ENCODE measurements at regions not wholly inside any gene's neighbourhood (a gene's known extent, or its start where the extent isn't known, plus 50 kb on each side); places are given as distances from the start of the nearest gene placed in this dataset.

GRCh38 chr3:135812057-135812456 is 153.5 kb upstream of the PPP2R3A start:
- H3K27me3 Mint-ChIP-seq = peaks cover 11% of the 10 kb centered on the region
- intact Hi-C loops (cut with DNase I, micrococcal nuclease) = no loop called here

GRCh38 chr3:135834465-135834864 is 131.1 kb upstream of the PPP2R3A start:
- ATAC-seq (no peak), DNase-seq (no peak)
- ChIA-PET CTCF (no interaction called here), POLR2A (no interaction called here)
- H3K36me3 Mint-ChIP-seq (ENCODE audit: low read depth) = no peaks in the 10 kb centered on the region
- no peaks in the 10 kb centered on the region for H3K9me3 Mint-ChIP-seq (ENCODE audit: low read depth)
- H3K4me1 Mint-ChIP-seq = no peaks in the 10 kb centered on the region
- no peak overlapping the region for H3K27ac Mint-ChIP-seq
- no peaks in the 10 kb centered on the region for H3K27me3 Mint-ChIP-seq
- H3K4me3 Mint-ChIP-seq = no peak overlapping the region
- intact Hi-C loops (cut with DNase I, micrococcal nuclease) = no loop called here

More at GRCh38 chr3:135812057-135812456, 153.5 kb upstream of the PPP2R3A start:
- Mint-ChIP-seq H3K27ac (no peak overlapping the region), H3K4me3 (no peak overlapping the region), H3K9me3 (ENCODE audit: low read depth) (no peaks in the 10 kb centered on the region), H3K36me3 (ENCODE audit: low read depth) (no peaks in the 10 kb centered on the region), H3K4me1 (no peaks in the 10 kb centered on the region)
- ChIA-PET CTCF (no interaction called here), POLR2A (no interaction called here)
- DNase-seq = no peak
- ATAC-seq = no peak

- no peak overlapping the region for H3K27ac Mint-ChIP-seq
- CTCF ChIA-PET = no interaction called here
- intact Hi-C loops (cut with DNase I, micrococcal nuclease) = no loop called here
- POLR2A ChIA-PET = no interaction called here
- ATAC-seq (no peak), DNase-seq (no peak)
- no peak overlapping the region for H3K4me3 Mint-ChIP-seq
- no peaks in the 10 kb centered on the region for H3K27me3 Mint-ChIP-seq
- H3K4me1 Mint-ChIP-seq = no peaks in the 10 kb centered on the region
- no peaks in the 10 kb centered on the region for H3K36me3 Mint-ChIP-seq (ENCODE audit: low read depth)
- no peaks in the 10 kb centered on the region for H3K9me3 Mint-ChIP-seq (ENCODE audit: low read depth)
Measured at GRCh38 chr3:135837977-135838631, 127.4 kb upstream of the PPP2R3A start.

GRCh38 chr3:135840436-135840835 is 125.1 kb upstream of the PPP2R3A start:
- Mint-ChIP-seq H3K9me3 (ENCODE audit: low read depth) (no peaks in the 10 kb centered on the region), H3K27ac (no peak overlapping the region), H3K4me3 (no peak overlapping the region), H3K36me3 (ENCODE audit: low read depth) (no peaks in the 10 kb centered on the region), H3K27me3 (no peaks in the 10 kb centered on the region), H3K4me1 (no peaks in the 10 kb centered on the region)
- ATAC-seq = no peak
- DNase-seq = no peak
- ChIA-PET POLR2A (no interaction called here), CTCF (no interaction called here)
- intact Hi-C loops (cut with DNase I, micrococcal nuclease) = no loop called here

- Mint-ChIP-seq H3K27ac (no peak overlapping the region), H3K9me3 (ENCODE audit: low read depth) (no peaks in the 10 kb centered on the region), H3K4me1 (no peaks in the 10 kb centered on the region), H3K27me3 (no peaks in the 10 kb centered on the region), H3K36me3 (ENCODE audit: low read depth) (no peaks in the 10 kb centered on the region), H3K4me3 (no peak overlapping the region)
- CTCF ChIA-PET = no interaction called here
- POLR2A ChIA-PET = no interaction called here
- ATAC-seq (no peak), DNase-seq (no peak)
- intact Hi-C loops (cut with DNase I, micrococcal nuclease) = no loop called here
Measured at GRCh38 chr3:135844386-135844785, 121.1 kb upstream of the PPP2R3A start.

- ATAC-seq = no peak
- DNase-seq = no peak
- Mint-ChIP-seq H3K36me3 (ENCODE audit: low read depth) (no peaks in the 10 kb centered on the region), H3K4me1 (no peaks in the 10 kb centered on the region), H3K27me3 (peaks cover 4% of the 10 kb centered on the region), H3K9me3 (ENCODE audit: low read depth) (no peaks in the 10 kb centered on the region), H3K4me3 (no peak overlapping the region), H3K27ac (no peak overlapping the region)
- ChIA-PET CTCF (no interaction called here), POLR2A (no interaction called here)
- intact Hi-C loops (cut with DNase I, micrococcal nuclease) = no loop called here
Measured at GRCh38 chr3:135848051-135848450, 117.5 kb upstream of the PPP2R3A start.

- no peak for DNase-seq
- POLR2A ChIA-PET = no interaction called here
- CTCF ChIA-PET = no interaction called here
- no peak for ATAC-seq
- Mint-ChIP-seq H3K4me1 (no peaks in the 10 kb centered on the region), H3K9me3 (ENCODE audit: low read depth) (no peaks in the 10 kb centered on the region), H3K36me3 (ENCODE audit: low read depth) (no peaks in the 10 kb centered on the region), H3K27me3 (peaks cover 10% of the 10 kb centered on the region), H3K4me3 (no peak overlapping the region), H3K27ac (no peak overlapping the region)
- intact Hi-C loops (cut with DNase I, micrococcal nuclease) = no loop called here
Measured at GRCh38 chr3:135849827-135850226, 115.7 kb upstream of the PPP2R3A start.

- Mint-ChIP-seq H3K4me1 (no peaks in the 10 kb centered on the region), H3K4me3 (no peak overlapping the region), H3K27ac (no peak overlapping the region), H3K36me3 (ENCODE audit: low read depth) (no peaks in the 10 kb centered on the region), H3K9me3 (ENCODE audit: low read depth) (no peaks in the 10 kb centered on the region), H3K27me3 (peaks cover 10% of the 10 kb centered on the region)
- ATAC-seq = no peak
- intact Hi-C loops (cut with DNase I, micrococcal nuclease) = no loop called here
- no peak for DNase-seq
- POLR2A ChIA-PET = no interaction called here
- CTCF ChIA-PET = no interaction called here
Measured at GRCh38 chr3:135851201-135852081, 114.1 kb upstream of the PPP2R3A start.

- ATAC-seq = no peak
- Mint-ChIP-seq H3K4me1 (no peaks in the 10 kb centered on the region), H3K27ac (no peak overlapping the region), H3K27me3 (peaks cover 10% of the 10 kb centered on the region), H3K36me3 (ENCODE audit: low read depth) (no peaks in the 10 kb centered on the region), H3K4me3 (no peak overlapping the region), H3K9me3 (ENCODE audit: low read depth) (no peaks in the 10 kb centered on the region)
- DNase-seq = no peak
- POLR2A ChIA-PET = no interaction called here
- intact Hi-C loops (cut with DNase I, micrococcal nuclease) = no loop called here
- CTCF ChIA-PET = interaction anchor here (0.7 kb wide), 1 partner anchor 1472 kb away, joined by 3 read pairs; no protein-coding TSS in a partner anchor
Measured at GRCh38 chr3:135853981-135854380, 111.5 kb upstream of the PPP2R3A start.

- ChIA-PET POLR2A (no interaction called here), CTCF (interaction anchor here (0.8 kb wide), 1 partner anchor 96 kb away, joined by 3 read pairs; no protein-coding TSS in a partner anchor)
- Mint-ChIP-seq H3K4me3 (no peak overlapping the region), H3K36me3 (ENCODE audit: low read depth) (no peaks in the 10 kb centered on the region), H3K27me3 (no peaks in the 10 kb centered on the region), H3K9me3 (ENCODE audit: low read depth) (no peaks in the 10 kb centered on the region), H3K4me1 (no peaks in the 10 kb centered on the region), H3K27ac (no peak overlapping the region)
- intact Hi-C loops (cut with DNase I, micrococcal nuclease) = no loop called here
- ATAC-seq (no peak), DNase-seq (no peak)
Measured at GRCh38 chr3:135860761-135861160, 104.8 kb upstream of the PPP2R3A start.

GRCh38 chr3:135862361-135862760 is 103.2 kb upstream of the PPP2R3A start:
- ChIA-PET POLR2A (no interaction called here), CTCF (no interaction called here)
- Mint-ChIP-seq H3K9me3 (ENCODE audit: low read depth) (no peaks in the 10 kb centered on the region), H3K27me3 (no peaks in the 10 kb centered on the region), H3K27ac (no peak overlapping the region), H3K36me3 (ENCODE audit: low read depth) (no peaks in the 10 kb centered on the region), H3K4me1 (no peaks in the 10 kb centered on the region), H3K4me3 (no peak overlapping the region)
- intact Hi-C loops (cut with DNase I, micrococcal nuclease) = no loop called here
- no peak for DNase-seq
- ATAC-seq = no peak

GRCh38 chr3:135864060-135864459 is 101.5 kb upstream of the PPP2R3A start:
- intact Hi-C loops (cut with DNase I, micrococcal nuclease) = no loop called here
- H3K4me3 Mint-ChIP-seq = no peak overlapping the region
- POLR2A ChIA-PET = no interaction called here
- no peaks in the 10 kb centered on the region for H3K36me3 Mint-ChIP-seq (ENCODE audit: low read depth)
- no peak overlapping the region for H3K27ac Mint-ChIP-seq
- ATAC-seq (no peak), DNase-seq (no peak)
- H3K4me1 Mint-ChIP-seq = no peaks in the 10 kb centered on the region
- CTCF ChIA-PET = no interaction called here
- no peaks in the 10 kb centered on the region for H3K27me3 Mint-ChIP-seq
- H3K9me3 Mint-ChIP-seq (ENCODE audit: low read depth) = no peaks in the 10 kb centered on the region

Data from activated CD4-positive, alpha-beta T cell treated with anti-CD3 and anti-CD28 coated beads for 36 hours (primary cell).